MM.1S (cell line): ENCODE measurements at regions not wholly inside any gene's neighbourhood (a gene's known extent, or its start where the extent isn't known, plus 50 kb on each side); places are given as distances from the start of the nearest gene placed in this dataset.

ENCODE experiments used
- DNase-seq: peaks from one replicate; pipeline ENCODE4 v3.0.0-alpha.2; 2015
- H2AFZ ChIP-seq: fragments of 300-600 bp; sonication (generic); 2 replicates; pipeline ENCODE4 v1.6.0; 2016; ENCODE audit warnings: antibody characterized with exemption, low read length
- H3F3A ChIP-seq: fragments of 300-600 bp; sonication (generic); 2 replicates; pipeline ENCODE4 v1.6.1; 2016; ENCODE audit warnings: mild to moderate bottlenecking, antibody characterized with exemption, low read length, moderate library complexity, mixed read lengths; ENCODE audit not compliant: insufficient read depth
- H3K27ac ChIP-seq: fragments of 300-600 bp; sonication (generic); 2 replicates; pipeline ENCODE4 v1.5.1; 2016; ENCODE audit warnings: mild to moderate bottlenecking, low read length
- H3K27me3 ChIP-seq: fragments of 300-600 bp; sonication (generic); replicated peaks from 2 replicates; pipeline ENCODE4 v1.6.0; 2016; ENCODE audit warnings: low read length; ENCODE audit not compliant: insufficient read depth
- H3K36me3 ChIP-seq: fragments of 300-600 bp; sonication (generic); replicated peaks from 2 replicates; pipeline ENCODE4 v1.6.1; 2016; ENCODE audit warnings: mild to moderate bottlenecking, low read length, mixed read lengths; ENCODE audit not compliant: insufficient read depth
- H3K4me1 ChIP-seq: fragments of 300-600 bp; sonication (generic); 2 replicates; pipeline ENCODE4 v1.6.1; 2016; ENCODE audit warnings: low read length, mixed read lengths
- H3K4me2 ChIP-seq: fragments of 300-600 bp; sonication (generic); 2 replicates; pipeline ENCODE4 v1.6.0; 2016; ENCODE audit warnings: low read depth, low read length
- H3K4me3 ChIP-seq: fragments of 300-600 bp; sonication (generic); 2 replicates; pipeline ENCODE4 v1.5.1; 2016; ENCODE audit warnings: low read length, mixed read lengths
- H3K79me2 ChIP-seq: fragments of 300-600 bp; sonication (generic); 2 replicates; pipeline ENCODE4 v1.6.1; 2016; ENCODE audit warnings: mixed run types, low read length, mixed read lengths
- H3K9ac ChIP-seq: fragments of 300-600 bp; sonication (generic); 2 replicates; pipeline ENCODE4 v1.6.1; 2016; ENCODE audit warnings: low read length, mixed read lengths
- H3K9me2 ChIP-seq: fragments of 300-600 bp; sonication (generic); replicated peaks from 2 replicates; pipeline ENCODE4 v1.6.1; 2016; ENCODE audit warnings: mild to moderate bottlenecking, low read length, mixed read lengths; ENCODE audit not compliant: insufficient read depth
- H3K9me3 ChIP-seq: fragments of 300-600 bp; sonication (generic); replicated peaks from 2 replicates; pipeline ENCODE4 v1.6.1; 2016; ENCODE audit warnings: mild to moderate bottlenecking, low read length, mixed read lengths; ENCODE audit not compliant: insufficient read depth
- H4K20me1 ChIP-seq: fragments of 300-600 bp; sonication (generic); 2 replicates; pipeline ENCODE4 v1.6.1; 2016; ENCODE audit warnings: mild to moderate bottlenecking, low read length, moderate library complexity, mixed read lengths; ENCODE audit not compliant: insufficient read depth
- EZH2 ChIP-seq: fragments of 300-600 bp; sonication (generic); optimal IDR thresholded peaks from 2 replicates; pipeline ENCODE3; 2017; ENCODE audit warnings: low read depth, mild to moderate bottlenecking, antibody characterized with exemption, low read length, mixed read lengths
- EZH2phosphoT487 ChIP-seq: fragments of 300-600 bp; sonication (generic); IDR thresholded peaks from 2 replicates; pipeline ENCODE4 v1.6.1; 2018; ENCODE audit warnings: antibody characterized with exemption, low read length
- TF ChIP-seq, protein P1 (sequence below): fragments of 300-600 bp; sonication (generic); IDR thresholded peaks from 2 replicates; pipeline ENCODE4 v1.5.1; 2016; ENCODE audit warnings: antibody characterized with exemption, low read length, mixed read lengths

- H2AFZ ChIP-seq, result no peak overlapping the region
- H3K4me3 ChIP-seq, result no peak overlapping the region
- H3K27ac ChIP-seq, result no peak overlapping the region
- no peaks in the 10 kb centered on the region for H3K27me3 ChIP-seq
- TF ChIP-seq EZH2, result no peak
- TF ChIP-seq, protein P1, sequence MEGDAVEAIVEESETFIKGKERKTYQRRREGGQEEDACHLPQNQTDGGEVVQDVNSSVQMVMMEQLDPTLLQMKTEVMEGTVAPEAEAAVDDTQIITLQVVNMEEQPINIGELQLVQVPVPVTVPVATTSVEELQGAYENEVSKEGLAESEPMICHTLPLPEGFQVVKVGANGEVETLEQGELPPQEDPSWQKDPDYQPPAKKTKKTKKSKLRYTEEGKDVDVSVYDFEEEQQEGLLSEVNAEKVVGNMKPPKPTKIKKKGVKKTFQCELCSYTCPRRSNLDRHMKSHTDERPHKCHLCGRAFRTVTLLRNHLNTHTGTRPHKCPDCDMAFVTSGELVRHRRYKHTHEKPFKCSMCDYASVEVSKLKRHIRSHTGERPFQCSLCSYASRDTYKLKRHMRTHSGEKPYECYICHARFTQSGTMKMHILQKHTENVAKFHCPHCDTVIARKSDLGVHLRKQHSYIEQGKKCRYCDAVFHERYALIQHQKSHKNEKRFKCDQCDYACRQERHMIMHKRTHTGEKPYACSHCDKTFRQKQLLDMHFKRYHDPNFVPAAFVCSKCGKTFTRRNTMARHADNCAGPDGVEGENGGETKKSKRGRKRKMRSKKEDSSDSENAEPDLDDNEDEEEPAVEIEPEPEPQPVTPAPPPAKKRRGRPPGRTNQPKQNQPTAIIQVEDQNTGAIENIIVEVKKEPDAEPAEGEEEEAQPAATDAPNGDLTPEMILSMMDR, result no peak
- no peaks in the 10 kb centered on the region for H3K36me3 ChIP-seq
- H4K20me1 ChIP-seq, result no peaks in the 10 kb centered on the region
- H3K79me2 ChIP-seq, result no peaks in the 10 kb centered on the region
- H3F3A ChIP-seq, result no peaks in the 10 kb centered on the region
- no peaks in the 10 kb centered on the region for H3K4me1 ChIP-seq
- no peak overlapping the region for H3K9ac ChIP-seq
- H3K9me3 ChIP-seq, result no peaks in the 10 kb centered on the region
- no peak overlapping the region for H3K4me2 ChIP-seq
- no peaks in the 10 kb centered on the region for H3K9me2 ChIP-seq
- DNase-seq, result no peak
Observed at GRCh38 chr5:68911840-68912690, 181.7 kb upstream of the SLC30A5 start.

GRCh38 chr5:68915079-68915478 is 178.7 kb upstream of the SLC30A5 start:
- Histone ChIP-seq H3K79me2 (no peaks in the 10 kb centered on the region), H3K27me3 (no peaks in the 10 kb centered on the region), H4K20me1 (no peaks in the 10 kb centered on the region), H3K4me3 (no peak overlapping the region), H3K9ac (no peak overlapping the region), H3F3A (no peaks in the 10 kb centered on the region), H3K9me3 (no peaks in the 10 kb centered on the region), H2AFZ (no peak overlapping the region), H3K36me3 (no peaks in the 10 kb centered on the region), H3K4me2 (no peak overlapping the region), H3K27ac (no peak overlapping the region), H3K4me1 (no peaks in the 10 kb centered on the region), H3K9me2 (no peaks in the 10 kb centered on the region)
- no peak for DNase-seq
- no peak for TF ChIP-seq EZH2
- TF ChIP-seq, protein P1, result no peak
- no peak for TF ChIP-seq EZH2phosphoT487

DNA sequence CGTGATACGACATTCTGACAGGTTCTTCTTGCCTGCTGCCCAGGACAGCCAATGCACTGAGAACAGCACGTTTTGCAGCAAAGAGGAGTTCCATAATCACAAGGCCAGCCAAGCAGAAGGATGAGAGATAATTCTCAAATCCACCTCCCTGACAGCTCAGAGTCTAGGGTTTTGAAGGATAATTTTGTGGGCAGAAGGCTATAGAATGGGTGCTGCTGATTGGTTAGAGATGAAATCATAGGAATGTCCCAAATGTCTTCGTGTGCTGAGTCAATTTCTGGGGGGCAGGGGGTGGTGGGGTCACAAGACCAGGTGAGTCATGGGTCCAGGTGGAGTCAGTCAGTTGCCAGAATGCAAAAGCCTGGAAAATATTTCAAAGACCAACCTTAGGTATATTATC is 175.5 kb upstream of the SLC30A5 start:
- H3K27me3 ChIP-seq, result no peaks in the 10 kb centered on the region
- no peaks in the 10 kb centered on the region for H3F3A ChIP-seq

More for the DNA sequence above, 175.5 kb upstream of the SLC30A5 start:
- H3K9ac ChIP-seq, result no peak overlapping the region
- no peaks in the 10 kb centered on the region for H3K4me1 ChIP-seq
- no peak overlapping the region for H3K27ac ChIP-seq
- TF ChIP-seq EZH2phosphoT487 (no peak), EZH2 (no peak)
- TF ChIP-seq, protein P1, result no peak
- no peaks in the 10 kb centered on the region for H3K79me2 ChIP-seq
- H3K4me3 ChIP-seq, result no peak overlapping the region
- H3K36me3 ChIP-seq, result no peaks in the 10 kb centered on the region
- no peaks in the 10 kb centered on the region for H3K9me2 ChIP-seq
- H4K20me1 ChIP-seq, result no peaks in the 10 kb centered on the region
- no peak for DNase-seq
- H3K4me2 ChIP-seq, result no peak overlapping the region
- no peaks in the 10 kb centered on the region for H3K9me3 ChIP-seq
- no peak overlapping the region for H2AFZ ChIP-seq
